HG03039 (cell line): ENCODE measurements at regions not wholly inside any gene's neighbourhood (a gene's known extent, or its start where the extent isn't known, plus 50 kb on each side); places are given as distances from the start of the nearest gene placed in this dataset.

ENCODE experiments used
- ATAC-seq: cut with Tn5 transposase; IDR thresholded peaks from one replicate; pipeline ENCODE4 v1.9.1; 2021; ENCODE audit warnings: mild to moderate bottlenecking, moderate library complexity; ENCODE audit not compliant: unreplicated experiment

DNA sequence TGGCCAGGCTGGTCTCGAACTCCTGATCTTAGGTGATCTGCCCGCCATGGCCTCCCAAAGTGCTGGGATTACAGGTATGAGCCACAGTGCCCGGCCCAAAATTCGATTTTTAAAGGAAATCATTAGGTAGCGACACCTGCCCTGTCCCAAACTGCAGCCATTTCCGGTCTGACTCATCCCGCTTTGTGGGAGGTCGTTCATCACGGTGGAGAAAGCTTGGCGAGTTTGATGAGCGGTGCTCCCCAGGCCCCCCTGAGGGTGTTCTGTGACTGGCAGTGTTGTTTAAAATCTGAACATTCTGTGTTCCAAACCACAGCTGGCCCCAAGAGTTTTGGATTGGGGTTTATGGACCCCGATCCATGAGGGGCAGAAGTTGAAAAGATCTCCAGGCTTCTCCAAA lies 53.0 kb upstream of the GLI2 start:
- ATAC-seq: no peak

- no peak for ATAC-seq
Measured at GRCh38 chr2:120683081-120683480, 52.6 kb upstream of the GLI2 start.

DNA sequence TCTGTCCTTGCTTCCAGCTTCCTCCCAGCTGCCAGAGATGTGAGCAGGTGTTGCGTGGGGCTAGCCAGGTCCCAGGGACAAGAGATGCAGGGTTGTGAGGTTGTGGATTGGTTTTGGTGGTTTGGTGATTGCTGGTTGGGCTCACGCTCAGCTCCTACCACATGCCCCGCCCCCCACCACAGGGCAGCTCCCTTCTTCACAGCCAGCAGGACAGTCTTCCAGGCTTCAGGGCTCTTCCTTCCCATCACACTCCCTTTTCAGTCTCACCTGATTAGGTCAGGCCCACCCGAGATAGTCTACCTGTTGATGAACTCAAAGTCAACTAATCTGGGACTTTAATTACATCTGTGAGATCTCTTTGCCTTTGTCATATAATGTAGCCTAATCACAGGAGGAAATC lies 52.0 kb upstream of the GLI2 start:
- ATAC-seq: no peak

DNA sequence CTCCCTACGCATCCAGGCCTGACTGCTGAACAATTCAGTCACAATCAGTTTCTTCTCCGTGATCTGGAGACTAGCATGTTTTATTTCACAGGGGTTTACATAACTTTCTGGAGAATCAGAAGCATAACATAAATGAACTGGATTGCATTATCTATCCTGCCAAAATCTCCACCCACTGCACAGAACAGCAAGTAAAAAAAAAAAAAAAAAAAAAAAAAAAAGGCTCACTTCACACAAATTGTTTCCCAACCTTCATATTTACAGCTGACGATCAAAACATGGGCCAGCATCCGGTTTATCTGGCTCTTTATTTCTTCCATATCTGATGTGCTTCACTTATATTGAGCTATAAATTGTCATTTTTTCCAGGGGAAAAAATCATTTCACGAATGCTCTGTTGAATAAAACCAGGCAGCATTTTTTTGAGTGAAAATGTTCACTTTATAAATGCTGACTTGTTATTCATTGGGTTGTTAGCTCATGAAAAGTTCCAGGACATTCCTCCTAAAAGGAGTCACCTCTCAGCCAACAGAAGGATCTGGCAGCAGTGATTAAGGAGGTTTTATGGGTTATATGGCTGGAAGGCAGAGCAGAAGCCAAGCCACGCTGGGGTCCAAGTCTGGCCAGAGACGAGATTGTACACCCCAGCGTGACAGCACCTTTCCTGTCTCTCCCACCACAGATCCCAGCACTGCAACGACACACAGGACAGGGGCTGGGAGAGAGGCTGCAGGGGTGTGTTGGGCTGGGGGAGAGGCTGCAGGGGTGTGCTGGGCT lies 51.2 kb upstream of the GLI2 start:
- ATAC-seq: no peak

- ATAC-seq: no peak
Measured at GRCh38 chr2:120685066-120685973, 50.3 kb upstream of the GLI2 start.
